Neural cell (in vitro differentiated cells): ENCODE measurements at regions not wholly inside any gene's neighbourhood (a gene's known extent, or its start where the extent isn't known, plus 50 kb on each side); places are given as distances from the start of the nearest gene placed in this dataset.

Experiments used
- H2AFZ ChIP-seq: fragments of 200-600, 300-800 bp; sonication (generic), shearing (Covaris generic); 2 replicates; pipeline ENCODE4 v1.6.0; 2014; ENCODE audit warnings: low read depth, mild to moderate bottlenecking, antibody characterized with exemption, low read length, moderate library complexity
- H3F3A ChIP-seq: fragments of 200-600 bp; shearing (Covaris generic); 2 replicates; pipeline ENCODE4 v1.6.1; 2016; ENCODE audit warnings: mild to moderate bottlenecking, moderate library complexity, mixed read lengths, antibody characterized with exemption, low read length; ENCODE audit not compliant: insufficient read depth, poor library complexity, severe bottlenecking
- H3K27ac ChIP-seq: fragments of 200-600, 300-800 bp; sonication (generic), shearing (Covaris generic); 2 replicates; pipeline ENCODE4 v1.5.1; 2014; ENCODE audit warnings: mild to moderate bottlenecking, low read length, moderate library complexity
- H3K27me3 ChIP-seq: fragments of 300-800, 200-600 bp; sonication (generic), shearing (Covaris generic); 2 replicates; pipeline ENCODE4 v1.6.0; 2014; ENCODE audit warnings: mild to moderate bottlenecking, low read depth, low read length, moderate library complexity; ENCODE audit not compliant: insufficient read depth
- H3K36me3 ChIP-seq: fragments of 300-800, 200-600 bp; sonication (generic), shearing (Covaris generic); 2 replicates; pipeline ENCODE4 v1.5.1; 2014; ENCODE audit warnings: mild to moderate bottlenecking, antibody characterized with exemption, low read length, moderate library complexity; ENCODE audit not compliant: insufficient read depth
- H3K4me2 ChIP-seq: fragments of 300-800, 200-600 bp; sonication (generic), shearing (Covaris generic); 2 replicates; pipeline ENCODE4 v1.6.0; 2014; ENCODE audit warnings: mild to moderate bottlenecking, low read length
- H3K4me3 ChIP-seq: fragments of 300-800, 200-600 bp; sonication (generic), shearing (Covaris generic); 2 replicates; pipeline ENCODE4 v1.5.1; 2014; ENCODE audit warnings: mild to moderate bottlenecking, low read length, moderate library complexity
- H3K79me2 ChIP-seq: fragments of 200-600 bp; shearing (Covaris generic); replicated peaks from 2 replicates; pipeline ENCODE4 v1.6.0; 2014; ENCODE audit warnings: mild to moderate bottlenecking, low read length, moderate library complexity; ENCODE audit not compliant: insufficient read depth
- H3K9ac ChIP-seq: fragments of 300-800, 200-600 bp; sonication (generic), shearing (Covaris generic); 2 replicates; pipeline ENCODE4 v1.6.1; 2016; ENCODE audit warnings: mild to moderate bottlenecking, low read length, mixed read lengths
- H3K9me2 ChIP-seq: fragments of 200-600 bp; shearing (Covaris generic); 2 replicates; pipeline ENCODE4 v1.6.1; 2016; ENCODE audit warnings: mild to moderate bottlenecking, low read length, mixed read lengths; ENCODE audit not compliant: insufficient read depth
- H3K9me3 ChIP-seq: fragments of 200-600, 300-800 bp; sonication (generic), shearing (Covaris generic); 2 replicates; pipeline ENCODE4 v1.6.1; 2016; ENCODE audit warnings: mild to moderate bottlenecking, mixed run types, low read length, moderate library complexity, mixed read lengths
- H4K20me1 ChIP-seq: fragments of 200-600 bp; shearing (Covaris generic); 2 replicates; pipeline ENCODE4 v1.6.1; 2016; ENCODE audit warnings: mild to moderate bottlenecking, mixed run types; ENCODE audit not compliant: insufficient read depth
- EP300 ChIP-seq: fragments of 450-650 bp; conservative IDR thresholded peaks from 2 replicates; pipeline ENCODE4 v1.6.1; 2014; ENCODE audit warnings: antibody characterized with exemption, mild to moderate bottlenecking, moderate library complexity; ENCODE audit not compliant: poor library complexity, severe bottlenecking
- EZH2 ChIP-seq: fragments of 200-600, 300-800 bp; shearing (Covaris generic), sonication (generic); IDR thresholded peaks from 2 replicates; pipeline ENCODE4 v1.6.1; 2014; ENCODE audit warnings: antibody characterized with exemption, low read length, borderline replicate concordance, mild to moderate bottlenecking; ENCODE audit not compliant: insufficient read depth, poor library complexity, severe bottlenecking
- MXI1 ChIP-seq: fragments of 450-650 bp; conservative IDR thresholded peaks from 2 replicates; pipeline ENCODE4 v1.6.1; 2014; ENCODE audit warnings: antibody characterized with exemption, mild to moderate bottlenecking; ENCODE audit not compliant: poor library complexity, severe bottlenecking
- POLR2AphosphoS5 ChIP-seq: IDR thresholded peaks from 2 replicates; pipeline ENCODE4 v1.6.1; 2012
- RAD21 ChIP-seq: fragments of 450-650 bp; conservative IDR thresholded peaks from 2 replicates; pipeline ENCODE4 v1.6.1; 2014; ENCODE audit warnings: antibody characterized with exemption, mild to moderate bottlenecking, moderate library complexity
- SMC3 ChIP-seq: fragments of 450-650 bp; conservative IDR thresholded peaks from 2 replicates; pipeline ENCODE4 v1.6.1; 2014; ENCODE audit warnings: antibody characterized with exemption, mild to moderate bottlenecking, moderate library complexity; ENCODE audit not compliant: poor library complexity
- TAF1 ChIP-seq: IDR thresholded peaks from 2 replicates; pipeline ENCODE4 v1.6.1; 2012; ENCODE audit warnings: low read depth
- TF ChIP-seq, protein P1 (sequence below): IDR thresholded peaks from 2 replicates; pipeline ENCODE4 v1.6.1; 2012; ENCODE audit warnings: borderline replicate concordance
- TF ChIP-seq, protein P2 (sequence below): fragments of 450-650 bp; IDR thresholded peaks from 2 replicates; pipeline ENCODE4 v1.5.1; 2014; ENCODE audit warnings: antibody characterized with exemption, mild to moderate bottlenecking, moderate library complexity; ENCODE audit not compliant: poor library complexity, severe bottlenecking

DNA sequence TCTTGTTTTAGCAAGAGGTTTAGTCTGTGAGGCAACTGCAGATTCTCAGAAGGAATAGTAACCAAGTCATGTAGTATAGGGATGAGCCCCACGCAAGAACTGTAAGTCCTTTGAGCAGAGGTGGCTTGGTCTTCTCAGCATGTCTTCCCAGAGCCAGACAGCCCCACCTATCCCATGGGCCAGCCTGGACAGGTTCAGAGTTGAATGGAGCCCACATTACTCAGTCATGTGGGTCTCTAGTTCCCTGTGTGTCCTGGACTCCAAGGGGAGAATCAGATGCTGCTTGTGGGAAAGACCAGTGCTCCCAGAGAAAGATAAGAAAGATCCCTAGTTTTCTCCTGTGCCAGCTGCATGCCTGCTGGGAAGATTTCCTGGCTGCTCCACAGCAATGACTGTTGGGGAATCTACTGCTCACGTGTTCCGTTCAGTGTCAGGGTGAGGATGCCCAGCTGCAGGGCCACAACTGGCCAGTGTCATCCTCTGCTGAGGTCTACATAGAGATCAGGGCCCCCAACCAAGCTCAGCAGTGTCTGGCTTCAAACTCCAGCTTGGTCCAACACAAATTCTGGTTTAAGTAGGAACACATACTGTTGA lies 66.9 kb upstream of the UNC5B start:
- Histone ChIP-seq H3K36me3 (no peaks in the 10 kb centered on the region), H3F3A (no peaks in the 10 kb centered on the region), H3K9ac (no peak overlapping the region), H3K27me3 (no peaks in the 10 kb centered on the region), H4K20me1 (no peaks in the 10 kb centered on the region), H2AFZ (no peak overlapping the region), H3K9me2 (no peaks in the 10 kb centered on the region), H3K4me2 (no peak overlapping the region), H3K79me2 (no peaks in the 10 kb centered on the region), H3K4me3 (no peak overlapping the region), H3K9me3 (no peaks in the 10 kb centered on the region), H3K27ac (no peak overlapping the region)
- TF ChIP-seq RAD21 (no peak), EP300 (no peak), POLR2AphosphoS5 (no peak), MXI1 (no peak)

DNA sequence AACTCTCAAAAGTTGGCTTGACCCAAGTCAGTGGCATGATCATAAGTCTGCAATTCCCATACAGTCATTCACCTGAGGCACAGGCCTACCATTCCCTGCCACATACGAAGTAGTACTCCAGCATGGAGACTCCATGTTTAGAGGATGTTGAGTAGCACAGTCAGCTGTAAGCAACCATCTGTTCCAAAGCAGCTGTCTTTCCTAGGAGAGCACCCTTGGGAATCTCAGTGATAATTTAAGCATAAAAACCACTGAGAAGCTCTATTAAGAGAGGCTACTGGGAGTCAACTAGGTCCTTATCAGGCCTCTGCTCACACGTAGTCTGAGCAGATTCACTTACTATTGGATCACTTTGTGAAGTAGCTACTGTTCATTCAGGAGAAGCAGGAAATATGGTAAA lies 61.6 kb upstream of the UNC5B start:
- Histone ChIP-seq H4K20me1 (no peaks in the 10 kb centered on the region), H3K9me3 (no peaks in the 10 kb centered on the region), H3K27ac (no peak overlapping the region), H3K27me3 (no peaks in the 10 kb centered on the region), H3F3A (no peaks in the 10 kb centered on the region), H3K36me3 (no peaks in the 10 kb centered on the region), H3K4me3 (no peak overlapping the region), H3K9me2 (no peaks in the 10 kb centered on the region), H3K79me2 (no peaks in the 10 kb centered on the region), H3K9ac (no peak overlapping the region), H2AFZ (no peak overlapping the region), H3K4me2 (no peak overlapping the region)
- TF ChIP-seq, protein P1, sequence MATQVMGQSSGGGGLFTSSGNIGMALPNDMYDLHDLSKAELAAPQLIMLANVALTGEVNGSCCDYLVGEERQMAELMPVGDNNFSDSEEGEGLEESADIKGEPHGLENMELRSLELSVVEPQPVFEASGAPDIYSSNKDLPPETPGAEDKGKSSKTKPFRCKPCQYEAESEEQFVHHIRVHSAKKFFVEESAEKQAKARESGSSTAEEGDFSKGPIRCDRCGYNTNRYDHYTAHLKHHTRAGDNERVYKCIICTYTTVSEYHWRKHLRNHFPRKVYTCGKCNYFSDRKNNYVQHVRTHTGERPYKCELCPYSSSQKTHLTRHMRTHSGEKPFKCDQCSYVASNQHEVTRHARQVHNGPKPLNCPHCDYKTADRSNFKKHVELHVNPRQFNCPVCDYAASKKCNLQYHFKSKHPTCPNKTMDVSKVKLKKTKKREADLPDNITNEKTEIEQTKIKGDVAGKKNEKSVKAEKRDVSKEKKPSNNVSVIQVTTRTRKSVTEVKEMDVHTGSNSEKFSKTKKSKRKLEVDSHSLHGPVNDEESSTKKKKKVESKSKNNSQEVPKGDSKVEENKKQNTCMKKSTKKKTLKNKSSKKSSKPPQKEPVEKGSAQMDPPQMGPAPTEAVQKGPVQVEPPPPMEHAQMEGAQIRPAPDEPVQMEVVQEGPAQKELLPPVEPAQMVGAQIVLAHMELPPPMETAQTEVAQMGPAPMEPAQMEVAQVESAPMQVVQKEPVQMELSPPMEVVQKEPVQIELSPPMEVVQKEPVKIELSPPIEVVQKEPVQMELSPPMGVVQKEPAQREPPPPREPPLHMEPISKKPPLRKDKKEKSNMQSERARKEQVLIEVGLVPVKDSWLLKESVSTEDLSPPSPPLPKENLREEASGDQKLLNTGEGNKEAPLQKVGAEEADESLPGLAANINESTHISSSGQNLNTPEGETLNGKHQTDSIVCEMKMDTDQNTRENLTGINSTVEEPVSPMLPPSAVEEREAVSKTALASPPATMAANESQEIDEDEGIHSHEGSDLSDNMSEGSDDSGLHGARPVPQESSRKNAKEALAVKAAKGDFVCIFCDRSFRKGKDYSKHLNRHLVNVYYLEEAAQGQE = no peak
- TF ChIP-seq MXI1 = no peak

DNA sequence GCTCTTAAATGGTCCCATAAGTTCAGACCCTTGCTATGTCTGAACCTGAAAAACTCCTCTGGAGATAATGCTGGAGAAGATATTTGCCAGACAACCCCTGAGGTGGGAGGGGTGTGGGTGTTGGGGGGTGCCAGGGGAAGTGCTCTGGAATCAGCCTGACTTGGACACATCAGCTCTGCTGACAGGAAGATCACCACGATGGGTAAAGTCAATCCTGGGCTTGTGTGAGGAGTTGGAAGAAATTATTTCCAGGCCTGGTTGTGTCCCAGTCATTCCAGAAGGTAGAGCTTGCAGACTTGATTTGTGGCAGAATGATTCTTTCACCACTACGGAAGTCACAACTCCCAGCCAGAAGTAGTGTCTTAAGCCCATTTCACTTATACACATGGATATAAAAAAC lies 60.3 kb upstream of the UNC5B start:
- H3K4me3 ChIP-seq = no peak overlapping the region
- no peaks in the 10 kb centered on the region for H3K9me3 ChIP-seq
- TF ChIP-seq TAF1 (no peak), EZH2 (no peak), RAD21 (no peak), SMC3 (no peak), POLR2AphosphoS5 (no peak), MXI1 (no peak), EP300 (no peak)
- TF ChIP-seq, protein P1 = no peak
- TF ChIP-seq, protein P2, sequence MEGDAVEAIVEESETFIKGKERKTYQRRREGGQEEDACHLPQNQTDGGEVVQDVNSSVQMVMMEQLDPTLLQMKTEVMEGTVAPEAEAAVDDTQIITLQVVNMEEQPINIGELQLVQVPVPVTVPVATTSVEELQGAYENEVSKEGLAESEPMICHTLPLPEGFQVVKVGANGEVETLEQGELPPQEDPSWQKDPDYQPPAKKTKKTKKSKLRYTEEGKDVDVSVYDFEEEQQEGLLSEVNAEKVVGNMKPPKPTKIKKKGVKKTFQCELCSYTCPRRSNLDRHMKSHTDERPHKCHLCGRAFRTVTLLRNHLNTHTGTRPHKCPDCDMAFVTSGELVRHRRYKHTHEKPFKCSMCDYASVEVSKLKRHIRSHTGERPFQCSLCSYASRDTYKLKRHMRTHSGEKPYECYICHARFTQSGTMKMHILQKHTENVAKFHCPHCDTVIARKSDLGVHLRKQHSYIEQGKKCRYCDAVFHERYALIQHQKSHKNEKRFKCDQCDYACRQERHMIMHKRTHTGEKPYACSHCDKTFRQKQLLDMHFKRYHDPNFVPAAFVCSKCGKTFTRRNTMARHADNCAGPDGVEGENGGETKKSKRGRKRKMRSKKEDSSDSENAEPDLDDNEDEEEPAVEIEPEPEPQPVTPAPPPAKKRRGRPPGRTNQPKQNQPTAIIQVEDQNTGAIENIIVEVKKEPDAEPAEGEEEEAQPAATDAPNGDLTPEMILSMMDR = no peak
- H3K27ac ChIP-seq = no peak overlapping the region
- H3K9ac ChIP-seq = no peak overlapping the region
- no peak overlapping the region for H2AFZ ChIP-seq
- no peaks in the 10 kb centered on the region for H3F3A ChIP-seq
- H3K4me2 ChIP-seq = no peak overlapping the region
- no peaks in the 10 kb centered on the region for H3K79me2 ChIP-seq
- no peaks in the 10 kb centered on the region for H3K9me2 ChIP-seq
- H4K20me1 ChIP-seq = no peaks in the 10 kb centered on the region
- no peaks in the 10 kb centered on the region for H3K27me3 ChIP-seq
- no peaks in the 10 kb centered on the region for H3K36me3 ChIP-seq
